Peyer's patch (tissue), 4 donors: ENCODE measurements at regions not wholly inside any gene's neighbourhood (a gene's known extent, or its start where the extent isn't known, plus 50 kb on each side); places are given as distances from the start of the nearest gene placed in this dataset.

ENCODE experiments used
- DNase-seq, 3 donors: peaks; one replicate each; pipeline ENCODE4 v3.0.0-alpha.2; 2017 to 2019
- H3K27ac ChIP-seq, 4 donors: fragments of 200-600 bp; sonication (generic); one replicate each; pipeline ENCODE4 v1.5.1; 2016 to 2019
- H3K27me3 ChIP-seq, 2 donors: fragments of 200-600 bp; sonication (generic); one replicate each; pipeline ENCODE4 v1.5.1; 2019
- H3K36me3 ChIP-seq, 3 donors: fragments of 200-600 bp; sonication (generic); one replicate each; pipeline ENCODE4 v1.5.1; 2016 to 2019
- H3K4me1 ChIP-seq, 4 donors: fragments of 200-600 bp; sonication (generic); one replicate each; pipeline ENCODE4 v1.5.1; 2016 to 2019
- H3K4me3 ChIP-seq, 4 donors: fragments of 200-600 bp; sonication (generic); 1 replicate in 3 of 4; 2 replicates in 1 of 4; pipeline ENCODE4 v1.5.1; 2016 to 2019; ENCODE audit warnings: mild to moderate bottlenecking in 1 of 4
- H3K9me3 ChIP-seq, 4 donors: fragments of 200-600 bp; sonication (generic); one replicate each; pipeline ENCODE4 v1.5.1; 2016 to 2019; ENCODE audit warnings: mild to moderate bottlenecking in 1 of 4
- POLR2A ChIP-seq, 2 donors: fragments of 450-650 bp; IDR thresholded peaks; one replicate each; pipeline ENCODE4 v1.5.1; 2017; ENCODE audit warnings: antibody characterized with exemption in 2 of 2, mild to moderate bottlenecking in 2 of 2, moderate library complexity in 2 of 2
- TF ChIP-seq, protein P1 (sequence below), 6 experiments: fragments of 450-650 bp in 4 of 6; fragments of 200-600 bp in 2 of 6; sonication (generic) in 1 of 6; IDR thresholded peaks; one replicate each; pipeline ENCODE4 v1.5.1; 2017 to 2019; ENCODE audit warnings: antibody characterized with exemption in 6 of 6, mild to moderate bottlenecking in 3 of 6, moderate library complexity in 1 of 6

DNA sequence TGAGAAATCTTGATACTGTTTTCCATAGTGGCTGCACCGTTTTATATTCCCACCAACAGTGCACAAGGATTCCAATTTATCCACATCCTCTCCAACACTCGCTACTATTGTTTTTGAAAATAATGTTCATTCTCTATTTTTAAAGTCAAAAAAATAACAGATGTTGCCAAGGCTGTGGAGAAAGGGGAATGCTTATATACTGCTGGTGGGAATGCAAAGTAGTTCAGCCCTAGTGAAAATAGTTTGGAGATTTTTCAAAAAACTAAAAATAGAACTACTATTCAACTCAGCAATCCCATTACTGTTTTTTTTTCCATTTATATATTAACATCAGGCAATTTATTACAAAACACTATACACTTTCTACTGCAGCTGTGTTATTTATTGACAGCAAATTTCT lies 208.7 kb downstream of the CBLL2 start:
- Histone ChIP-seq H3K9me3 (no peaks in the 10 kb centered on the region), H3K36me3 (no peaks in the 10 kb centered on the region), H3K4me1 (no peaks in the 10 kb centered on the region), H3K27ac (no peak overlapping the region), H3K4me3 (no peak overlapping the region), H3K27me3 (no peaks in the 10 kb centered on the region)
- no peak for TF ChIP-seq POLR2A (IDR thresholded peaks at IDR 0.05)
- TF ChIP-seq, protein P1, sequence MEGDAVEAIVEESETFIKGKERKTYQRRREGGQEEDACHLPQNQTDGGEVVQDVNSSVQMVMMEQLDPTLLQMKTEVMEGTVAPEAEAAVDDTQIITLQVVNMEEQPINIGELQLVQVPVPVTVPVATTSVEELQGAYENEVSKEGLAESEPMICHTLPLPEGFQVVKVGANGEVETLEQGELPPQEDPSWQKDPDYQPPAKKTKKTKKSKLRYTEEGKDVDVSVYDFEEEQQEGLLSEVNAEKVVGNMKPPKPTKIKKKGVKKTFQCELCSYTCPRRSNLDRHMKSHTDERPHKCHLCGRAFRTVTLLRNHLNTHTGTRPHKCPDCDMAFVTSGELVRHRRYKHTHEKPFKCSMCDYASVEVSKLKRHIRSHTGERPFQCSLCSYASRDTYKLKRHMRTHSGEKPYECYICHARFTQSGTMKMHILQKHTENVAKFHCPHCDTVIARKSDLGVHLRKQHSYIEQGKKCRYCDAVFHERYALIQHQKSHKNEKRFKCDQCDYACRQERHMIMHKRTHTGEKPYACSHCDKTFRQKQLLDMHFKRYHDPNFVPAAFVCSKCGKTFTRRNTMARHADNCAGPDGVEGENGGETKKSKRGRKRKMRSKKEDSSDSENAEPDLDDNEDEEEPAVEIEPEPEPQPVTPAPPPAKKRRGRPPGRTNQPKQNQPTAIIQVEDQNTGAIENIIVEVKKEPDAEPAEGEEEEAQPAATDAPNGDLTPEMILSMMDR (IDR thresholded peaks at IDR 0.05): no peak
- DNase-seq: no peak

- no peak overlapping the region for H3K27ac ChIP-seq
- H3K36me3 ChIP-seq: no peaks in the 10 kb centered on the region
- DNase-seq: no peak
- no peaks in the 10 kb centered on the region for H3K27me3 ChIP-seq
- TF ChIP-seq, protein P1 (IDR thresholded peaks at IDR 0.05): no peak
- no peak for TF ChIP-seq POLR2A (IDR thresholded peaks at IDR 0.05)
- H3K4me3 ChIP-seq: no peak overlapping the region
- H3K4me1 ChIP-seq: no peaks in the 10 kb centered on the region
- no peaks in the 10 kb centered on the region for H3K9me3 ChIP-seq
Observed at GRCh38 chrX:22486296-22486695, 213.6 kb downstream of the CBLL2 start.

DNA sequence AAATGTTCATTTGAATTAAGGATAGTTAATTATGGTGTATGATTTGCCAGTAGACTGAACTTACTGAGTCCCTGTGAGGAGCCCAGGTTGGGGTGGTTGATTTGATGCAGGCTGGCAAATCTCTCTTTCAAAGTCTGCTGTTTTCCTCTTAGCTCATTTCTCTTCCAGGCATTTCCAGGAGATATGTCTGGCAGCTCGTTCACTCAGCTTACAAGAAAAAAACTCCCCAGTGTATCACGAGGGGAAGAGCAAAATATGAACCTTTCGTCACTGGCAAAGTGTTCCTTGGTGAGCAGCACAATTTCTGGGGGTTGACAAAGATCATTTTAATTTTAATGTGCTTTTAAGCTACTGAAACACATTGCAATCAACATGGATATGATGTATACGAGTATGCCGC lies 244.2 kb downstream of the CBLL2 start:
- TF ChIP-seq, protein P1 (IDR thresholded peaks at IDR 0.05): no peak
- no peak for TF ChIP-seq POLR2A (IDR thresholded peaks at IDR 0.05)
- Histone ChIP-seq H3K4me3 (no peak overlapping the region), H3K27ac (no peak overlapping the region), H3K36me3 (no peaks in the 10 kb centered on the region), H3K4me1 (no peaks in the 10 kb centered on the region), H3K27me3 (no peaks in the 10 kb centered on the region), H3K9me3 (no peaks in the 10 kb centered on the region)
- no peak for DNase-seq

- Histone ChIP-seq H3K4me3 (no peak overlapping the region), H3K4me1 (no peaks in the 10 kb centered on the region), H3K36me3 (no peaks in the 10 kb centered on the region), H3K27me3 (no peaks in the 10 kb centered on the region), H3K27ac (no peak overlapping the region), H3K9me3 (no peaks in the 10 kb centered on the region)
- no peak for TF ChIP-seq POLR2A (IDR thresholded peaks at IDR 0.05)
- TF ChIP-seq, protein P1 (IDR thresholded peaks at IDR 0.05): no peak
- no peak for DNase-seq
Observed at GRCh38 chrX:22520128-22520828, 247.6 kb downstream of the CBLL2 start.

GRCh38 chrX:22526339-22526738 lies 253.6 kb downstream of the CBLL2 start:
- TF ChIP-seq POLR2A (IDR thresholded peaks at IDR 0.05): no peak
- TF ChIP-seq, protein P1 (IDR thresholded peaks at IDR 0.05): no peak
- Histone ChIP-seq H3K36me3 (no peaks in the 10 kb centered on the region), H3K4me3 (no peak overlapping the region), H3K27ac (no peak overlapping the region), H3K9me3 (no peaks in the 10 kb centered on the region), H3K27me3 (no peaks in the 10 kb centered on the region), H3K4me1 (no peaks in the 10 kb centered on the region)
- DNase-seq: no peak

- Histone ChIP-seq H3K9me3 (no peaks in the 10 kb centered on the region), H3K4me3 (no peak overlapping the region), H3K4me1 (no peaks in the 10 kb centered on the region), H3K36me3 (no peaks in the 10 kb centered on the region), H3K27me3 (no peaks in the 10 kb centered on the region), H3K27ac (no peak overlapping the region)
- no peak for DNase-seq
- TF ChIP-seq POLR2A (IDR thresholded peaks at IDR 0.05): no peak
- TF ChIP-seq, protein P1 (IDR thresholded peaks at IDR 0.05): no peak
Observed at GRCh38 chrX:22527302-22527701, 254.6 kb downstream of the CBLL2 start.
